Smooth muscle cell (in vitro differentiated cells): ENCODE measurements at regions not wholly inside any gene's neighbourhood (a gene's known extent, or its start where the extent isn't known, plus 50 kb on each side); places are given as distances from the start of the nearest gene placed in this dataset.

Source experiments
- DNase-seq: peaks from one replicate; lab custom pipeline; 2025; ENCODE audit not compliant: unreplicated experiment; lab: John Stamatoyannopoulos, UW
- H2AFZ ChIP-seq: fragments of 200-600 bp; sonication (generic); 2 replicates; pipeline ENCODE4 v1.6.0; 2016; ENCODE audit warnings: antibody characterized with exemption, low read depth, mild to moderate bottlenecking
- H3F3A ChIP-seq: fragments of 200-600 bp; sonication (generic); 2 replicates; pipeline ENCODE4 v1.6.0; 2017; ENCODE audit warnings: antibody characterized with exemption, low read depth
- H3K27ac ChIP-seq: fragments of 200-600 bp; sonication (generic); 2 replicates; pipeline ENCODE4 v1.5.1; 2016; ENCODE audit warnings: low read depth, mild to moderate bottlenecking
- H3K27me3 ChIP-seq: fragments of 200-600 bp; sonication (generic); 2 replicates; pipeline ENCODE4 v1.6.1; 2016; ENCODE audit warnings: low read depth, mild to moderate bottlenecking
- H3K36me3 ChIP-seq: fragments of 200-600 bp; sonication (generic); 2 replicates; pipeline ENCODE4 v1.5.1; 2016; ENCODE audit warnings: low read depth
- H3K4me1 ChIP-seq: fragments of 200-600 bp; sonication (generic); 2 replicates; pipeline ENCODE4 v1.5.1; 2016; ENCODE audit warnings: low read depth
- H3K4me2 ChIP-seq: fragments of 200-600 bp; sonication (generic); 2 replicates; pipeline ENCODE4 v1.6.0; 2016; ENCODE audit warnings: mild to moderate bottlenecking
- H3K4me3 ChIP-seq: fragments of 200-600 bp; sonication (generic); 2 replicates; pipeline ENCODE4 v1.5.1; 2016; ENCODE audit warnings: mild to moderate bottlenecking
- H3K79me2 ChIP-seq: fragments of 200-600 bp; sonication (generic); 2 replicates; pipeline ENCODE4 v1.6.0; 2016; ENCODE audit warnings: low read depth, mild to moderate bottlenecking
- H3K9ac ChIP-seq: fragments of 200-600 bp; sonication (generic); 2 replicates; pipeline ENCODE4 v1.6.0; 2016; ENCODE audit warnings: low read depth
- H3K9me3 ChIP-seq: fragments of 200-600 bp; sonication (generic); replicated peaks from 2 replicates; pipeline ENCODE4 v1.5.1; 2016; ENCODE audit warnings: low read depth
- H4K20me1 ChIP-seq: fragments of 200-600 bp; sonication (generic); 2 replicates; pipeline ENCODE4 v1.6.0; 2016; ENCODE audit warnings: low read depth
- CTCF ChIP-seq: fragments of 200-600 bp; sonication (generic); IDR thresholded peaks from 2 replicates; pipeline ENCODE4 v1.5.1; 2017; ENCODE audit warnings: borderline replicate concordance, mild to moderate bottlenecking, antibody characterized with exemption; ENCODE audit not compliant: insufficient read depth, poor library complexity, severe bottlenecking
- WGBS: methylation state at CpG from one replicate; pipeline ENCODE4 v1.1.7; 2016; ENCODE audit warnings: low lambda C conversion rate; 5-methylcytosine and 5-hydroxymethylcytosine counted together

- no peaks in the 10 kb centered on the region for H3K27me3 ChIP-seq
- no peak overlapping the region for H3K4me2 ChIP-seq
- H3K9me3 ChIP-seq: no peaks in the 10 kb centered on the region
- no peaks in the 10 kb centered on the region for H3F3A ChIP-seq
- no peak overlapping the region for H3K4me3 ChIP-seq
- no peaks in the 10 kb centered on the region for H3K79me2 ChIP-seq
- no peaks in the 10 kb centered on the region for H4K20me1 ChIP-seq
- no peaks in the 10 kb centered on the region for H3K4me1 ChIP-seq
- no peak overlapping the region for H2AFZ ChIP-seq
- no peak overlapping the region for H3K27ac ChIP-seq
- no peak for TF ChIP-seq CTCF
- H3K36me3 ChIP-seq: no peaks in the 10 kb centered on the region
- no peak overlapping the region for H3K9ac ChIP-seq
- no peak for DNase-seq
Observed at GRCh38 chr9:118650417-118650816, 718.8 kb downstream of the BRINP1 start.

- TF ChIP-seq CTCF: no peak
- H3K27ac ChIP-seq: no peak overlapping the region
Observed at GRCh38 chr9:118651511-118651910, 717.7 kb downstream of the BRINP1 start.

GRCh38 chr9:118652258-118652657, 717.0 kb downstream of the BRINP1 start:
- H3K4me1 ChIP-seq: no peaks in the 10 kb centered on the region
- H3K36me3 ChIP-seq: no peaks in the 10 kb centered on the region
- no peak overlapping the region for H3K27ac ChIP-seq
- H3K4me2 ChIP-seq: no peak overlapping the region
- no peak overlapping the region for H2AFZ ChIP-seq
- H4K20me1 ChIP-seq: no peaks in the 10 kb centered on the region
- no peaks in the 10 kb centered on the region for H3K9me3 ChIP-seq
- no peaks in the 10 kb centered on the region for H3K27me3 ChIP-seq
- H3F3A ChIP-seq: no peaks in the 10 kb centered on the region
- no peak for TF ChIP-seq CTCF
- 78% methylated on average over 2 of the region's 2 CpGs for WGBS
- H3K79me2 ChIP-seq: no peaks in the 10 kb centered on the region
- no peak overlapping the region for H3K9ac ChIP-seq
- no peak overlapping the region for H3K4me3 ChIP-seq
- DNase-seq: no peak

More at GRCh38 chr9:118651511-118651910, 717.7 kb downstream of the BRINP1 start:
- Histone ChIP-seq H3K4me2 (no peak overlapping the region), H3K9me3 (no peaks in the 10 kb centered on the region), H3K4me3 (no peak overlapping the region), H3K4me1 (no peaks in the 10 kb centered on the region), H3K27me3 (no peaks in the 10 kb centered on the region), H3K79me2 (no peaks in the 10 kb centered on the region), H4K20me1 (no peaks in the 10 kb centered on the region), H3K36me3 (no peaks in the 10 kb centered on the region), H2AFZ (no peak overlapping the region), H3F3A (no peaks in the 10 kb centered on the region), H3K9ac (no peak overlapping the region)
- no peak for DNase-seq
- WGBS: 63% methylated on average over 2 of the region's 2 CpGs

GRCh38 chr9:118652912-118653311, 716.3 kb downstream of the BRINP1 start:
- H3F3A ChIP-seq: no peaks in the 10 kb centered on the region
- no peak overlapping the region for H3K9ac ChIP-seq
- no peak overlapping the region for H3K4me2 ChIP-seq
- no peaks in the 10 kb centered on the region for H4K20me1 ChIP-seq
- no peaks in the 10 kb centered on the region for H3K9me3 ChIP-seq
- no peak overlapping the region for H2AFZ ChIP-seq
- H3K27me3 ChIP-seq: no peaks in the 10 kb centered on the region
- H3K4me3 ChIP-seq: no peak overlapping the region
- H3K4me1 ChIP-seq: no peaks in the 10 kb centered on the region
- 78% methylated on average over 2 of the region's 2 CpGs for WGBS
- TF ChIP-seq CTCF: no peak
- H3K79me2 ChIP-seq: no peaks in the 10 kb centered on the region
- no peak for DNase-seq
- H3K36me3 ChIP-seq: no peaks in the 10 kb centered on the region
- no peak overlapping the region for H3K27ac ChIP-seq
